Endothelial cell of umbilical vein (primary cell): ENCODE measurements at regions not wholly inside any gene's neighbourhood (a gene's known extent, or its start where the extent isn't known, plus 50 kb on each side); places are given as distances from the start of the nearest gene placed in this dataset.
A peak's percentile ranks its signal among the peaks of the same experiment; 100 is the strongest.

Experiments
- JUN ChIP-seq: IDR thresholded peaks from 2 replicates; pipeline ENCODE4 v1.6.1; 2011; ENCODE audit warnings: borderline replicate concordance, low read depth; ENCODE audit not compliant: insufficient read length, insufficient read depth
- TF ChIP-seq, protein P1 (sequence below), 2 donors: IDR thresholded peaks; 1 replicate in 1 of 2; 2 replicates in 1 of 2; pipeline ENCODE4 v1.5.1; 2011; ENCODE audit warnings: low read length in 2 of 2, mild to moderate bottlenecking in 2 of 2, moderate library complexity in 2 of 2, control low read depth in 1 of 2, inconsistent platforms in 1 of 2, low read depth in 1 of 2; ENCODE audit not compliant: insufficient read depth in 1 of 2; ENCODE audit errors: extremely low read depth in 1 of 2

DNA sequence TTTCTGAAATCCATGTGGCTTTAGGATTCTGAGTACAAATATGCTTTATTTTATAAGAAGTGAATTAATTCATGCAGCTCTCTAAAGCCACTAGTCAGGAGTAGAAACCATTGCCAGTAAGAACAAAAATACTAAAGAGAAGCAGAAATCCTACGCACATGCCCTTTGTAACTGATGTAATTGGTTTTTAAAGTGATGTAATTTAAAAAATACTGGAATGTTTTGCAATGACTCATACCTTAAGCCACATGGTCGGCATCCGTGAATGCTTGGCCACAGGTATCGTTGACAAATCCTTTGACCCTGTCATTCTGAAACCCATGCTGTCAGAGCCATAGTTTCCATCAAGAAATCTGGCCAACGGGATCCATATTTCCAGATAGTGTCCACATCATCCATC lies 213.3 kb downstream of the ACKR3 start:
- peak; percentile 30 for TF ChIP-seq JUN
- TF ChIP-seq, protein P1, sequence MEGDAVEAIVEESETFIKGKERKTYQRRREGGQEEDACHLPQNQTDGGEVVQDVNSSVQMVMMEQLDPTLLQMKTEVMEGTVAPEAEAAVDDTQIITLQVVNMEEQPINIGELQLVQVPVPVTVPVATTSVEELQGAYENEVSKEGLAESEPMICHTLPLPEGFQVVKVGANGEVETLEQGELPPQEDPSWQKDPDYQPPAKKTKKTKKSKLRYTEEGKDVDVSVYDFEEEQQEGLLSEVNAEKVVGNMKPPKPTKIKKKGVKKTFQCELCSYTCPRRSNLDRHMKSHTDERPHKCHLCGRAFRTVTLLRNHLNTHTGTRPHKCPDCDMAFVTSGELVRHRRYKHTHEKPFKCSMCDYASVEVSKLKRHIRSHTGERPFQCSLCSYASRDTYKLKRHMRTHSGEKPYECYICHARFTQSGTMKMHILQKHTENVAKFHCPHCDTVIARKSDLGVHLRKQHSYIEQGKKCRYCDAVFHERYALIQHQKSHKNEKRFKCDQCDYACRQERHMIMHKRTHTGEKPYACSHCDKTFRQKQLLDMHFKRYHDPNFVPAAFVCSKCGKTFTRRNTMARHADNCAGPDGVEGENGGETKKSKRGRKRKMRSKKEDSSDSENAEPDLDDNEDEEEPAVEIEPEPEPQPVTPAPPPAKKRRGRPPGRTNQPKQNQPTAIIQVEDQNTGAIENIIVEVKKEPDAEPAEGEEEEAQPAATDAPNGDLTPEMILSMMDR (IDR thresholded peaks at IDR 0.05; ENCODE audit: extremely low read depth in 1 of 2, insufficient read depth in 1 of 2, low read depth in 1 of 2, low read length in 2 of 2), result no peak
